Nephron progenitor cell (in vitro differentiated cells): ENCODE measurements at regions not wholly inside any gene's neighbourhood (a gene's known extent, or its start where the extent isn't known, plus 50 kb on each side); places are given as distances from the start of the nearest gene placed in this dataset.
"Not testable (repeated sequence)": the region's sequence is repeated elsewhere in the genome, so short reads cannot be mapped to it uniquely, and the experiment has no call there.

ENCODE experiments used
- DNase-seq: peaks from one replicate; pipeline ENCODE4 v3.0.0; 2021
- H3K27ac Mint-ChIP-seq: 2 replicates; pipeline ENCODE4 v1.8.0; 2021; ENCODE audit warnings: mild to moderate bottlenecking, moderate library complexity, mixed read lengths
- H3K27me3 Mint-ChIP-seq: 2 replicates; pipeline ENCODE4 v1.8.0; 2021; ENCODE audit warnings: mild to moderate bottlenecking, low read depth, mixed read lengths; ENCODE audit not compliant: poor library complexity
- H3K36me3 Mint-ChIP-seq: 2 replicates; pipeline ENCODE4 v1.8.0; 2021; ENCODE audit warnings: low read depth, mixed read lengths
- H3K4me1 Mint-ChIP-seq: 2 replicates; pipeline ENCODE4 v1.8.0; 2021; ENCODE audit warnings: mixed read lengths
- H3K4me3 Mint-ChIP-seq: 2 replicates; pipeline ENCODE4 v1.8.0; 2021; ENCODE audit warnings: mild to moderate bottlenecking, moderate library complexity, mixed read lengths
- H3K9me3 Mint-ChIP-seq: 2 replicates; pipeline ENCODE4 v1.8.0; 2021; ENCODE audit warnings: mild to moderate bottlenecking, moderate library complexity, mixed read lengths
- TF ChIP-seq, protein P1 (sequence below): fragments of 200-600 bp; sonication (generic); IDR thresholded peaks from 2 replicates; pipeline ENCODE4 v1.5.0; 2021; ENCODE audit warnings: antibody characterized with exemption

DNA sequence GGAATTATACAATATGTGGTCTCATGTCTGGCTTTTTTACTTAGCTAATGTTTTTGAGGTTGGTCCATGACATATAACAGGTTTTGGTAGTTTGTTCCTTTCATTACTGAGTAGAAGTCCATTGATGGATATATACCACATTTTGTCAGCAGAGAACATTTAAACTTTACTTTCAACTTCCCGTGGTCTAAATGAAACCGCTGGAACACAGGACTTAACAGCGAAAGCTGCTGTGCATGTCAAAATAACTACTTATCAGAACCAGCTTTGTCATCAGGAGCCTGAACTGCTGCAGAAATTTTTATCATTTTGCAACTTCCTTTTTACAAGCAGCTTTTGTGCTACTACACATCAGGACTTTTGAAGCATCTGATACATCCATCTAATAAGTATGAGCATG is 147.0 kb downstream of the TBC1D2B start:
- H3K36me3 Mint-ChIP-seq, H3K27me3 Mint-ChIP-seq, H3K9me3 Mint-ChIP-seq, H3K27ac Mint-ChIP-seq, H3K4me3 Mint-ChIP-seq, H3K4me1 Mint-ChIP-seq, DNase-seq: not testable (repeated sequence)

DNA sequence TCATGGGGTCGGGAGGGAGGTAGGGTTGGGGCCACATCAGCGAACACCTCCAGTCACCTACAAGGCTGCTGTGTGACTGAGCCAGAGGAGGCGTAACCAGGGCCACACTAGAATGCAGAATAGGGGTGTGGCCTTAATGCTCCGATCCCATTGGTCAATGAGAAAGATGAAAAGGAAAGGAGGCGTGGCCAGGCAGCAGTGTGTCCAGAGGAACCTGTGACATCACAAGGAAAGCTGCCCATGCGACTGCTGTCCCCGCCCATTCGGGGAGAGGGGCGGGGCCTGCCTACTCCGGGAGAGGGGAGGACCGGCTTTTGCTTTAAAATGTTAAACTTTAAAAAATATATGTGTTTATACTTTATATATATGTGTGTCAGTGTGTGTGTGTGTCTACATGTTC is 150.7 kb downstream of the TBC1D2B start:
- H3K4me1 Mint-ChIP-seq = peaks cover 14% of the 10 kb centered on the region
- DNase-seq, H3K9me3 Mint-ChIP-seq, H3K36me3 Mint-ChIP-seq, H3K27ac Mint-ChIP-seq, H3K4me3 Mint-ChIP-seq, H3K27me3 Mint-ChIP-seq: not testable (repeated sequence)

DNA sequence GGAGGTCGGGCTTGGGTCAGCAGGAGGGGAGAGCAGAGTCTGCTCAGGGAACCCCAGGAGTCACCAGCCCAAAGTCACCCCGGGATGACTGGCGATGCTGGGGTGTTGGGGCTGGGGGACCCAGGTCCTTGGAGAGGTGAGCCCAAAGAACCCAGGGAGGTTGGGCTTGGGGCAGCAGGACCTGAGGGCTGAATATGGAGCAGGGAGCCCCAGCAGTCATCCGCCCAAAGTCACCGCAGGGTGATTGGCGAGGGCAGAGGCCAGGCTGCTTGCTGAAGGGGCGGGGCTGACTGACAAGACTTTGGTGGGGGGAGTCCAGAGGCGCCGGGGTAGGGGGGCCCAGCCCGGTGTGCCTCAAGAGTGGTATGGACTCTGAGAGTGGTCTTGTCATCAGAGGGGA is 151.2 kb downstream of the TBC1D2B start:
- not testable (repeated sequence) for DNase-seq, H3K27ac Mint-ChIP-seq, H3K36me3 Mint-ChIP-seq, H3K27me3 Mint-ChIP-seq, H3K4me3 Mint-ChIP-seq, H3K9me3 Mint-ChIP-seq
- H3K4me1 Mint-ChIP-seq = peaks cover 18% of the 10 kb centered on the region

DNA sequence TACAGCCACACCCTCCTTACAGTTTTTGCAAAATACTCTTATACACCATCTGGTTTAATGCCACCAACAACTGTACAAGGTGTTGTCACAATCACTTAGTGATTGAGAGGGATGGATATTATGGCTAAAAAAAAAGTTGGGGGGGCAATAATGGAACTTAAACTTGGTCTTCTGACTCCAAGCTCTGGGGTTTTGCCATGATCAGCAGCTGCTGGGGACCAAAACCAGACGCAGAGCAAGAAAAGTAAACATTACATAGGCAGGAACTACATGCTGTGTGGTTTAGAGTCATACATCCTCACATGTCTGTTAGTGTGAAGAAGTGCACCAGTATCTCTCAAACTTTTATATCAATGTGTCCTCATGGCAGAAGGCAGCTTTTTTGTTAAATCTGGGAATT is 152.4 kb downstream of the TBC1D2B start:
- H3K4me1 Mint-ChIP-seq = peaks cover 18% of the 10 kb centered on the region
- H3K36me3 Mint-ChIP-seq, H3K27ac Mint-ChIP-seq, DNase-seq, H3K4me3 Mint-ChIP-seq, H3K9me3 Mint-ChIP-seq, H3K27me3 Mint-ChIP-seq: not testable (repeated sequence)

DNA sequence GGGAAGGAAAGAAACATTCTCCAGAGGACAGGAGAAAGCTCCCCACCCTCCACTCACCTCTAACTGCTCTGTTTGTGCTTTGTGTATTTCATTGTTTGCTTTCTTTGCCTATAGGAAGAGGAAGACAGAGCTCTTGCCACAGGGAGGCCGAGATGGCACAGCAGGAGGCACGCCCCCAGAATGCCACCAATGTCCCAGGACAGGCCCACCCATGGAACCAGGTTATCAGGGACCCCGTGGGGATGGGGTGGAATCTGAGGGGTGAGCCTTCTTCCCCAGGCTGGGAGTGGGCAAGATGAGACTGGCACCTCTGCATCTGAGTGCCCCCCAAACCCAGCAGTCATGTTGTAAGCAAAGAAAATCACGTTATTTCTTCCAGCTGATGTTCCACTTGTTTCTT is 155.8 kb downstream of the TBC1D2B start:
- DNase-seq = no peak
- Mint-ChIP-seq H3K36me3 (no peaks in the 10 kb centered on the region), H3K27me3 (peaks cover 4% of the 10 kb centered on the region), H3K9me3 (no peaks in the 10 kb centered on the region), H3K4me1 (peaks cover 18% of the 10 kb centered on the region), H3K4me3 (no peak overlapping the region), H3K27ac (no peak overlapping the region)
- TF ChIP-seq, protein P1, sequence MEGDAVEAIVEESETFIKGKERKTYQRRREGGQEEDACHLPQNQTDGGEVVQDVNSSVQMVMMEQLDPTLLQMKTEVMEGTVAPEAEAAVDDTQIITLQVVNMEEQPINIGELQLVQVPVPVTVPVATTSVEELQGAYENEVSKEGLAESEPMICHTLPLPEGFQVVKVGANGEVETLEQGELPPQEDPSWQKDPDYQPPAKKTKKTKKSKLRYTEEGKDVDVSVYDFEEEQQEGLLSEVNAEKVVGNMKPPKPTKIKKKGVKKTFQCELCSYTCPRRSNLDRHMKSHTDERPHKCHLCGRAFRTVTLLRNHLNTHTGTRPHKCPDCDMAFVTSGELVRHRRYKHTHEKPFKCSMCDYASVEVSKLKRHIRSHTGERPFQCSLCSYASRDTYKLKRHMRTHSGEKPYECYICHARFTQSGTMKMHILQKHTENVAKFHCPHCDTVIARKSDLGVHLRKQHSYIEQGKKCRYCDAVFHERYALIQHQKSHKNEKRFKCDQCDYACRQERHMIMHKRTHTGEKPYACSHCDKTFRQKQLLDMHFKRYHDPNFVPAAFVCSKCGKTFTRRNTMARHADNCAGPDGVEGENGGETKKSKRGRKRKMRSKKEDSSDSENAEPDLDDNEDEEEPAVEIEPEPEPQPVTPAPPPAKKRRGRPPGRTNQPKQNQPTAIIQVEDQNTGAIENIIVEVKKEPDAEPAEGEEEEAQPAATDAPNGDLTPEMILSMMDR = no peak

DNA sequence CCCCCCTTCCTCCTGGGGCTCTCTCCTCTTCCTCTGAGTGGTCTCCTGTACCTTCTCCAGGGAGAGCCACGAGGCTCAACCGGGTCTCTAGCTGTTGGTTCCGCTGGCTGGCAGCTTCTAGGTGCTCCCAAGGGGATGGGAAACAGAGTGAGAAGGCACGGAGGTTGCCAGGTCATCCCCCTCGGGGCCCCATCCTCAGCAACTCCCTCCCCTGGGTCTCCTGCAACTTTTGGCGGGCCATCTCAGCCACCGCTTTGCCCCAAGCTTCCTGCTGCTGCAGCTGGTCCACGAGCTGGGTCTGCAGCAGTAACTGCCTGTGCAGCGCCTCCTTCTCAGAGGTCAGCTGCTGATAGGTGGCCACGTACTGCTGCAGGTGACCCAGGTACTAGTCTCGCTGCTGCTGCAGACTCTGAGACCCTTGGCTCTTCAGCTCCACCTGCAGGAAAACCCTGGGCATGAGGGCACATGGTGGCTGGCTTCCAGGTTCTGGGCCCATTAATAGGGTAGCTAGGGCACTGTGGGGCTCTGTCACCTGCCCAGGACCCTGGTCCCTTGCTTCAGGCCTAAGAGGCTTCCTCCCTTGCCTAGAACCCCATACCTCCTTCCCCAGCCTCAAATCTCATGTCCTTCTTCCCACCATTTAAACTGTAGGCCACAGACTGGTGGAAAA is 160.4 kb downstream of the TBC1D2B start:
- DNase-seq, H3K4me3 Mint-ChIP-seq, H3K36me3 Mint-ChIP-seq, H3K27ac Mint-ChIP-seq, H3K9me3 Mint-ChIP-seq, H3K4me1 Mint-ChIP-seq: not testable (repeated sequence)
- peaks cover 10% of the 10 kb centered on the region for H3K27me3 Mint-ChIP-seq

DNA sequence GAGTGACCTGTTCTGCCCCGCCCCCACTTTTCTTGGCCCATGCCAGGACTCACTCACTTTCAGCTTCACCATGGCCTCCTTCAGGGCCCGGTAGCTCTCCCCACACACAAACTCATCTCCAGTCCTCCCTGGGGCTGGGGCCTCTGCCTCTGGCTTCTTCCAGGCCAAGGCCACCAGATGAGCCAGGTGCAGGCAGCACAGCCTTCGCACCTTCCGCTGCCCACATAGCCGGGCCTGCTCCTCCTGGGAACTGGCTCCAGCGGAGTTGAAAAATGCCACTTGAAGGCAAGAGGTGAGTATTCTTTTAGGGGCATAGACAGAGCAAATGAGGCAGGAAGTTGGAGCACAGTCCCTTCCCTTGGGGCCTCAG is 161.6 kb downstream of the TBC1D2B start:
- DNase-seq, H3K4me3 Mint-ChIP-seq, H3K9me3 Mint-ChIP-seq, H3K27ac Mint-ChIP-seq, H3K36me3 Mint-ChIP-seq, H3K4me1 Mint-ChIP-seq: not testable (repeated sequence)
- H3K27me3 Mint-ChIP-seq = peaks cover 10% of the 10 kb centered on the region

DNA sequence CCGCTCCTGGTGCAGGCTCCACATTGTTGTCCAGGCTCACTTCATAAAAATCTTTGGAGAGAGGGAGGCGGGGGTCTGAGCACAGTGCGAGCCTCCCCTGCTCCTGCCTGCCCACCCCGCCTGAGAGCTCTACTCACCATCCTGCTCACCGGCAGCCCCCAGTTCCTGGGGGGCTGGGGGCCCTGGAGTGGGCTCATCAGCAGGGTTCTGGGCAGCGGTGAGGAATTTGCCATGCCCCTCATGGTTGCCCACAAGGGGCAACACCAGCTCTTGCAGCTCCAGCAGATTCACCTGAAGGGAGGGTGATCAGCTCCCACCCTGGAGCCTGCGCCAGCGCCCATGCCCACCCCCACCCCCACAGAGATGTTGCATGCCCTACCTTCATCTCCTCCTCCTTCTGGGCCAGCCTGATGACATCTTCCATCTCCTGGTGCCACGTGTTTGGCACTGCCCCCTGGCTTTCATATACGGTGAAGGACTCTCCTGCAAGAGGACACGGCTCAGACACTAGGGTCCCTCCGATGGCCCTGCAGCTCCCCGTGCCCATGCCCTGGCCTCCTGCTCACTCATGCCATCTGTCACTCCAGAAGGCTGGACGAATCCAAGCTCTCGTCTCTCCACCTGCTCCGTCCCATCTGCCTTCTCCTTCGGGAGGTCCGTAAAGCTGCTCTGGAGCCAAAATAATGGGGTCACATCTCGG is 162.1 kb downstream of the TBC1D2B start:
- Mint-ChIP-seq H3K36me3 (no peaks in the 10 kb centered on the region), H3K9me3 (no peaks in the 10 kb centered on the region), H3K4me3 (no peak overlapping the region), H3K27ac (no peak overlapping the region), H3K4me1 (no peaks in the 10 kb centered on the region), H3K27me3 (peaks cover 10% of the 10 kb centered on the region)
- DNase-seq = no peak
- TF ChIP-seq, protein P1 = no peak

DNA sequence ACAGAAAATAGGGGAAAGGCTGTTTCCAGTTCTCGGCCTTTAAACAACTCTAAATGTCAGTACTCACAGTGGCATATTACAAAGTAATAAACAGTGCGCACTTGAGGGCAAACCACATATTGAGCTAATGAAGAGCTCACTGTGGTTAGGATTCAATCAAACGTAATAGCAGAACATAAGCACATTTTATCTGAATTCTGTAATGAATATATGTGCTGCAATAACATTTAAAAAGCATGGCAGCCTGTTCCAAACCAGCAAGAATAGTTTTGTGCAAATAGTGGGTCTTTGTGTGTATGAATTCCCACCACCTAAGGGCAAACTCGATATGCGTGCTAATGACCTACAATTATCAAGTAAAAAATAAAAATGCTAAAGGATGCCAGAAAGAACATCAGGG is 163.0 kb downstream of the TBC1D2B start:
- H3K9me3 Mint-ChIP-seq, H3K4me3 Mint-ChIP-seq, H3K36me3 Mint-ChIP-seq, H3K4me1 Mint-ChIP-seq, H3K27ac Mint-ChIP-seq, DNase-seq: not testable (repeated sequence)
- H3K27me3 Mint-ChIP-seq = peaks cover 10% of the 10 kb centered on the region
